Spinal cord (tissue), 9 donors: ENCODE measurements at regions not wholly inside any gene's neighbourhood (a gene's known extent, or its start where the extent isn't known, plus 50 kb on each side); places are given as distances from the start of the nearest gene placed in this dataset.

ENCODE experiments used
- DNase-seq, 6 donors: peaks; one replicate each; pipeline versions ENCODE4 v3.0.0 to v3.0.0-alpha.2; 2013 to 2015; ENCODE audit warnings: low spot score in 6 of 6, low read depth in 4 of 6
- H3K27ac ChIP-seq: one replicate; pipeline ENCODE4 v1.5.1; 2013; ENCODE audit warnings: low read depth, low read length, control low read depth
- H3K27me3 ChIP-seq: one replicate; pipeline ENCODE4 v1.6.1; 2013; ENCODE audit warnings: low read length; ENCODE audit not compliant: control insufficient read depth, insufficient read depth
- H3K36me3 ChIP-seq: one replicate; pipeline ENCODE4 v1.6.1; 2013; ENCODE audit warnings: low read length; ENCODE audit not compliant: control insufficient read depth, insufficient read depth
- H3K4me1 ChIP-seq: one replicate; pipeline ENCODE4 v1.6.1; 2013; ENCODE audit warnings: low read length; ENCODE audit not compliant: control insufficient read depth, insufficient read depth
- H3K4me3 ChIP-seq: one replicate; pipeline ENCODE4 v1.5.1; 2013; ENCODE audit warnings: low read depth, low read length, control low read depth
- H3K9me3 ChIP-seq: one replicate; pipeline ENCODE4 v1.6.1; 2013; ENCODE audit warnings: low read length; ENCODE audit not compliant: control insufficient read depth, insufficient read depth
- WGBS: methylation state at CpG from one replicate; pipeline ENCODE4 v1.1.5; 2013; ENCODE audit warnings: missing lambda C conversion rate; ENCODE audit not compliant: insufficient coverage; 5-methylcytosine and 5-hydroxymethylcytosine counted together
- donor health status: healthy.

DNA sequence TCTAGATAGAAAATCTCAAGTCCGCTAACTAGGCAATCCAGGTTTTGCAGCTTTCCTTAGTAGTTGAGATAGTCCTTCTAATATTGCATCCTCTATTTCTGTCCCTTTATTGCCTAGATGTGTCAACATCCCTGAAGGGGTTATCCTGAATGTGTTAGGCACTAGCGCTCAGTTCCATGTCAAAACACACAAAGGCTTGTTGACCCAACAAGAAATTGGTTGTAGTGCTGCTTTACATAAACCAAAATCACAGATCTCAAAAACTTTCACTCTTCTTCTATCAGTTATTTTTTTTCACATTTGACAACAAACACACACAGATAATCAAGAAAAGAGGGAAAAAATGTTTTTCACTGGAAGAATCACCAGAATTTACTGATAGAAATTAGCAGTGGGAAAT is 51.4 kb upstream of the SOX2 start:
- H3K4me3 ChIP-seq: no peak overlapping the region
- whole genome bisulfite sequencing: no CpG with 5 or more reads among the region's 2 CpGs
- no peaks in the 10 kb centered on the region for H3K9me3 ChIP-seq
- no peaks in the 10 kb centered on the region for H3K36me3 ChIP-seq
- H3K4me1 ChIP-seq: peaks cover 2% of the 10 kb centered on the region
- DNase-seq: no peak
- no peak overlapping the region for H3K27ac ChIP-seq
- H3K27me3 ChIP-seq: no peaks in the 10 kb centered on the region

DNA sequence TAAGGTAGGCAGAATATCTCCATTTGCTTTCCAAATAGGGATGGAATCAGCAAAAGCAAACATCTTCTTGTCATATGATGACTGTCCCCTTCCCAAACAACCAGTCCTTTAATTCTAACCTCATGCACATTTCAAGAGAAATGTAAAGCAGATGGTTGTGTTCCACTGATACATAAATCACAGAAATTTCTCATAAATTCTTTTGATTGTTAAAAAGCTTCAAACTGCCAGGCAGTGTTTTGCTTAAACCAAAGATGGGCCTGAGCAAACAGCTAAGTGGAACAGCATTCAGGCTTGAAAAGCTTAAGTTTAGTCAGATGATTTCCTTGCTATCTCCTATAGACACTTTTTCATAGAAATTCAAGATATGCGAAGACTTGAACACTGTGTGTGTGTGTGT is 74.3 kb upstream of the SOX2 start:
- Histone ChIP-seq H3K4me1 (no peaks in the 10 kb centered on the region), H3K27me3 (no peaks in the 10 kb centered on the region), H3K4me3 (no peak overlapping the region), H3K9me3 (no peaks in the 10 kb centered on the region), H3K36me3 (no peaks in the 10 kb centered on the region), H3K27ac (no peak overlapping the region)
- no peak for DNase-seq
- no CpG with 5 or more reads among the region's 1 CpG for WGBS

DNA sequence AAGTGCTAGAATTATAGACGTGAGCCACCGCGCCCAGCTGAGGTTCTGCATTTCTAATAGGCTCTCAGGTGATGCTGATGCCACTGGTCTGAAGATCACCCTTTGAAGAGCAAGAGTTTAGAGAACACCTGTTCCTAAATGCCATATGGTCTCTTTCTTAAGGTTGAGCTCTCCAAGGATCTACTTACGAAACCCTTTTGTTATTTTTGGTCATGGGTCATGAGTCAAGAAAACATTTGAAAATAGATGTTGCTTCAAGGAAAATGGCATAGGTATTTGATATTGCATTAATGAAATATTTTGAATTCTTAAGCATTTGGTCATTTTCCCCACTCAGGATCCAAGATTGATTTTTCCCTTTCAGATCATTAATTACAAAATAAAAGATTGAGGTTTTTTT is 74.7 kb upstream of the SOX2 start:
- Histone ChIP-seq H3K4me1 (no peaks in the 10 kb centered on the region), H3K9me3 (no peaks in the 10 kb centered on the region), H3K27me3 (no peaks in the 10 kb centered on the region), H3K4me3 (no peak overlapping the region), H3K36me3 (no peaks in the 10 kb centered on the region), H3K27ac (no peak overlapping the region)
- DNase-seq: no peak
- 97% methylated on average over 3 of the region's 4 CpGs for WGBS

DNA sequence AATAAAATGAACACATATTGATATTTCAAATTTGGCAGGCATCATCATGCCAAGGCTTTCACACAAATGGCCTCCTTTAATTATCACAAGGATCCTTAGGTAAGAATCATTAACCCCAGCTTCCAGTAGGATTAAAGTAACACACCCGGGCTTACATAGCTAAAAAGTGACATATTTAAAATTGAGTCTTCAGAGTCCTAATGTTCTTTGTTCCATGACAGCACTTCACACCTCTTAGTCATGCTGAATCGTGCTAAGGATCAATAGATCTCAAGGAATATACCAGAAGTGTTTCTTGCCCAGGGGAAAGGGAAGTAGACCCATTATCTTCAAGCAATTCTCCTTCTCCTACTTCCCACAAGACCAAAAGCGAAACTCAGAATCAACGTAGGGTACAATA is 76.6 kb upstream of the SOX2 start:
- no peak overlapping the region for H3K4me3 ChIP-seq
- WGBS: 100% methylated on average over 1 of the region's 4 CpGs
- H3K27ac ChIP-seq: no peak overlapping the region
- H3K9me3 ChIP-seq: no peaks in the 10 kb centered on the region
- H3K27me3 ChIP-seq: no peaks in the 10 kb centered on the region
- DNase-seq: no peak
- no peaks in the 10 kb centered on the region for H3K36me3 ChIP-seq
- H3K4me1 ChIP-seq: no peaks in the 10 kb centered on the region

DNA sequence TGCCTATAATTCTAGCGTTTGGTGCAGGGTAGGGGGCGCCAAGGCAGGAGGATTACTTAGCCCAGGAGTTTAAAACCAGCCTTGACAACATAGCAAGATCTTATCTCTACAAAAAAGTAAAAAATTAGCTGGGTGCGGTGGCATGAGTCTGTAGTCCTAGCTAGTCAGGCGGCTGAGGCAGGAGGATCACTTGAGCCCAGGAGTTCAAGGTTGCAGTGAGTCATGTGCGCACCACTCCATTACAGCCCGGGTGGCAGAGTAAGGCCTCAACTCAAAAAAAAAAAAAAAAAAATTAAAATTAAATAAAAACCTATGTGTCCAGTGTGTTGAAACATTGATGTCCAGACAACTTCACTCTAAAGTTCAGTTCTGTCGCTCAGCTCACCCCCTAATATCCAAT is 78.2 kb upstream of the SOX2 start:
- no peaks in the 10 kb centered on the region for H3K9me3 ChIP-seq
- no CpG with 5 or more reads among the region's 7 CpGs for WGBS
- no peaks in the 10 kb centered on the region for H3K36me3 ChIP-seq
- no peak overlapping the region for H3K4me3 ChIP-seq
- no peaks in the 10 kb centered on the region for H3K27me3 ChIP-seq
- H3K27ac ChIP-seq: no peak overlapping the region
- no peak for DNase-seq
- peaks cover 7% of the 10 kb centered on the region for H3K4me1 ChIP-seq

DNA sequence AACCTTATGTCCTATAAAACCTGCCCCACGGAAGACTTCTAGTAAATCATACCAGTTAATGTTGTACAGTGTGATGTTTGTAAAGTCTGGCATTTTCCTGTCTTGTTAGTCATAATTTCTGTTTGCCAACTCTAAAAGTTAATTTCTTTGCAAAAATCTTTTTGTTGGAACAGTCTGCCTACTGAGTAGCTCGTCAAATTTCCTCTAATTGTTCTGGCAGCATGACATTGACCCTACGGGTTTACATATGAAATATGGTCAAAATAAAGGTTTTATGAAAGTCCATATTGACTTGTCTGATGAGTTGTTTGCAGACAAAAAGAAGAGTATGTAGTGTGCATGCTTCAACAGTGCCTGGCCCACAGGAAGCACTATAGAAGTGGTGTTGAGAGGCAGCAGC is 79.8 kb upstream of the SOX2 start:
- no peaks in the 10 kb centered on the region for H3K27me3 ChIP-seq
- no peak for DNase-seq
- no peak overlapping the region for H3K4me3 ChIP-seq
- H3K9me3 ChIP-seq: no peaks in the 10 kb centered on the region
- no peak overlapping the region for H3K27ac ChIP-seq
- WGBS: 73% methylated on average over 2 of the region's 3 CpGs
- H3K36me3 ChIP-seq: no peaks in the 10 kb centered on the region
- peaks cover 7% of the 10 kb centered on the region for H3K4me1 ChIP-seq

DNA sequence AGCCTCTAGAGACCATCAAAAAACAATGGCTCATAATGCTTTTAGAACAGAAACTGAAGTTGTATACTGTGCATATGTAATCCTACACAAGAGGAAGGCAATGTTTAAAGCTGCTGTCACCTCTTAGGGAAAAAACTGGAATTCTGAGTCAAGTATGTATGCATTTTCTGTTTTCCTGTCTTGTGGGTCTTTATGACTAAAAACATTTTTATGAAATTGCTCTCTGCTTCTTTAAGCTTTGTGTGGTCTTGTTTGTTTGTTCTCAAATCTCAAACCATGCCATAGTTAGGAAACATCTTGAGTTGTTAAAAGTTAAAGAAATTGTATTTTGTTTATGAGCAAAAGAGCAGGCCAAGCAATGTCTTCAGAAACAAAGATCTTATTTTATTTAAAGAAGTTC is 80.9 kb upstream of the SOX2 start:
- Histone ChIP-seq H3K27me3 (no peaks in the 10 kb centered on the region), H3K27ac (no peak overlapping the region), H3K4me3 (no peak overlapping the region), H3K9me3 (no peaks in the 10 kb centered on the region), H3K4me1 (peaks cover 7% of the 10 kb centered on the region), H3K36me3 (no peaks in the 10 kb centered on the region)
- DNase-seq: no peak

DNA sequence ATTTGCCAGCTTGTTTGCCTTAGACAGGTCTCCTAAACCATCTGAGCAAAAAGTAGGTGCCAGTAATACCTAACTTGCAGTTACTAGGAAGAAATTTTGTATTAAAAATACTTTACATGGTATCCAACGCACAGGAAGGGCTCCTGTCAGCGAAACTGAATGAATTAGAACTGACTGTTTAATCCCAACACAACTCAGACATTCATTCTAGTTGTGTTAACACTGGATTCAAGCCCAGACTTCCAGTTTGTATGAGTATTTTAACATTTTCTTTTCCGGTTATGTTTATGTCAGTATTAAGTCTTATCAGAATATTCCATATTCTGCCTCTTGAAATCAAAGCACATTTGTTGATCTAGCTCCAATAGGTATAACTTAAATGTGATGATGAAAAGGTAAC is 82.0 kb upstream of the SOX2 start:
- H3K27ac ChIP-seq: peak overlapping the region; percentile 57
- no CpG with 5 or more reads among the region's 3 CpGs for WGBS

DNA sequence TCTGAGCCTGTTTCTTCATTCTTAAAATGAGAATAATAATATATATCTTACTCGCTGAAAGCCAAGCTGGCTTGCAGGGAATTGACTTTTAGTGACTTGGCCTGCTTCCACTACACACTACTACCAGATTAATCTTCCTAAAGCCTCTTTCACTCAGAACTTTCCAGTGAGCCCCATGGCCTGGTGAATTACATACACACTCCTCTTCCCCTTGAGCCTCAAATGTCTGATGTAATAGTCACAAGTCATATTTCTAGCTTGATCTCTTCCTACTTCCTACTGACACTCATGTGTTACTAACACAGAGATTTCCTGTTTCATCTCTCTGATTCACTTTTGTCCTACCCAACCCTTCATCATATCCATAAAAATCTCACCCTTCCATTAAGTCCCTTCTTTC is 82.7 kb upstream of the SOX2 start:
- Histone ChIP-seq H3K36me3 (no peaks in the 10 kb centered on the region), H3K27me3 (no peaks in the 10 kb centered on the region), H3K27ac (peak overlapping the region; percentile 57), H3K4me1 (peaks cover 7% of the 10 kb centered on the region), H3K4me3 (no peak overlapping the region), H3K9me3 (no peaks in the 10 kb centered on the region)
- WGBS: no CpG with 5 or more reads among the region's 1 CpG
- peak in 1 of 6 donors; percentile 49 for DNase-seq

More for the DNA sequence above, 82.0 kb upstream of the SOX2 start:
- Histone ChIP-seq H3K9me3 (no peaks in the 10 kb centered on the region), H3K36me3 (no peaks in the 10 kb centered on the region), H3K27me3 (no peaks in the 10 kb centered on the region), H3K4me3 (no peak overlapping the region), H3K4me1 (peaks cover 7% of the 10 kb centered on the region)
- DNase-seq: no peak

DNA sequence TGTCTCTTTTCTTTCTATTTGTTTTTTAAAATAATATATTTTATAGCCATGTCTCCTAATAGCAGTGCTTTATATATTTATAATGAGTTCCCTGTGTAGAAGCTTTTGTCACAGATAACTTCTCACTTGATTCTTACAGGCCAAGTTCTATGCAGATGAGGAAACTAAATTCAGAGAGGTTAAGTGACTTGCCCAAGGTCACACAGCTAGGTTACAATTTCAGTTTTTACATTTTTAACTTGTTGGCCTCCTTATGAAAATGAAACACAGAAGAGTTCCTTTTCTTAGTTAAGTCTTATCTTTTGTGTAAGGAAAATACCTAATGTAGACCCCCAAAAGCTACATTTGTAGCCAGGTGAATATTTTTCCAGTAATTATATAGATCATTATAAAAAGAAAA is 83.3 kb upstream of the SOX2 start:
- Histone ChIP-seq H3K4me3 (no peak overlapping the region), H3K36me3 (no peaks in the 10 kb centered on the region), H3K27me3 (no peaks in the 10 kb centered on the region), H3K4me1 (peaks cover 7% of the 10 kb centered on the region), H3K9me3 (no peaks in the 10 kb centered on the region), H3K27ac (no peak overlapping the region)
- DNase-seq: no peak

DNA sequence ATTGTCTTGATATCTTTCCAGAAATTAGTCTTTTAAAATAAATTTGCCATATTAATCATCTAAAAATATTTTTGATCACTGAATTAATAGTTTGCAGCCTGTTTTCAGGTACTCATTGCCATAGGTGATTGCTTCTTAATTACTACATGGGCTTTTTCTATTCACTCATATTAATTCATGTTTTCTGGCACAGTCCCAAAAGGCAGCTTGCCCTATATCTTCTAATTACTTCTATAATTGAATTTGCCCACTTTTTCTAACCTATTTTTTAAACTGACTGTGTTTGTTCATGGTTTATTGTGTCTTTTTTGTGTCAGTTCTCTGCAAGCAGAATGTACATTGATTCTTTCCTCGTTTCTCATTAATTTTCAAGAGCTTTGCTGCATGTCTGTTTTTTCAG is 85.7 kb upstream of the SOX2 start:
- no peak for DNase-seq
- H3K4me3 ChIP-seq: no peak overlapping the region
- no CpG with 5 or more reads among the region's 1 CpG for WGBS
- H3K9me3 ChIP-seq: no peaks in the 10 kb centered on the region
- H3K36me3 ChIP-seq: no peaks in the 10 kb centered on the region
- peaks cover 7% of the 10 kb centered on the region for H3K4me1 ChIP-seq
- H3K27ac ChIP-seq: no peak overlapping the region
- no peaks in the 10 kb centered on the region for H3K27me3 ChIP-seq
